GM18519 (cell line): ENCODE measurements at regions not wholly inside any gene's neighbourhood (a gene's known extent, or its start where the extent isn't known, plus 50 kb on each side); places are given as distances from the start of the nearest gene placed in this dataset.
"Not testable (repeated sequence)": the region's sequence is repeated elsewhere in the genome, so short reads cannot be mapped to it uniquely, and the experiment has no call there.

Experiments used
- ATAC-seq: cut with Tn5 transposase; IDR thresholded peaks from one replicate; pipeline ENCODE4 v1.9.1; 2021; ENCODE audit warnings: mild to moderate bottlenecking, moderate library complexity; ENCODE audit not compliant: unreplicated experiment, low FRiP score

GRCh38 chr2:220695397-220696279 lies 876.5 kb downstream of the EPHA4 start:
- no peak for ATAC-seq

- ATAC-seq = no peak
Observed at GRCh38 chr2:220696280-220696669, 875.8 kb downstream of the EPHA4 start.

GRCh38 chr2:220697011-220697410 lies 875.1 kb downstream of the EPHA4 start:
- no peak for ATAC-seq

- no peak for ATAC-seq
Observed at GRCh38 chr2:220701115-220701514, 871.0 kb downstream of the EPHA4 start.

- ATAC-seq = no peak
Observed at GRCh38 chr2:220703279-220703678, 868.8 kb downstream of the EPHA4 start.

GRCh38 chr2:220704081-220704480 lies 868.0 kb downstream of the EPHA4 start:
- no peak for ATAC-seq

- no peak for ATAC-seq
Observed at GRCh38 chr2:220704810-220705209, 867.3 kb downstream of the EPHA4 start.

GRCh38 chr2:220705678-220706077 lies 866.4 kb downstream of the EPHA4 start:
- no peak for ATAC-seq

- ATAC-seq = no peak
Observed at GRCh38 chr2:220707261-220707660, 864.8 kb downstream of the EPHA4 start.

- ATAC-seq = no peak
Observed at GRCh38 chr2:220708366-220708765, 863.7 kb downstream of the EPHA4 start.

GRCh38 chr2:220717283-220717682 lies 854.8 kb downstream of the EPHA4 start:
- no peak for ATAC-seq

- no peak for ATAC-seq
Observed at GRCh38 chr2:220736778-220737177, 835.3 kb downstream of the EPHA4 start.

GRCh38 chr2:220743203-220743602 lies 828.9 kb downstream of the EPHA4 start:
- no peak for ATAC-seq

- ATAC-seq = no peak
Observed at GRCh38 chr2:220744861-220745260, 827.2 kb downstream of the EPHA4 start.

GRCh38 chr2:220745682-220746081 lies 826.4 kb downstream of the EPHA4 start:
- ATAC-seq = no peak

- no peak for ATAC-seq
Observed at GRCh38 chr2:220747736-220748135, 824.4 kb downstream of the EPHA4 start.

GRCh38 chr2:220748875-220749479 lies 823.1 kb downstream of the EPHA4 start:
- no peak for ATAC-seq

- no peak for ATAC-seq
Observed at GRCh38 chr2:220753486-220753885, 818.6 kb downstream of the EPHA4 start.

GRCh38 chr2:220756653-220757052 lies 815.5 kb downstream of the EPHA4 start:
- no peak for ATAC-seq

- not testable (repeated sequence) for ATAC-seq
Observed at GRCh38 chr2:220758376-220758775, 813.7 kb downstream of the EPHA4 start.

GRCh38 chr2:220764171-220764570 lies 807.9 kb downstream of the EPHA4 start:
- ATAC-seq = no peak
